ENCODE measurements at regions not wholly inside any gene's neighbourhood (a gene's known extent, or its start where the extent isn't known, plus 50 kb on each side); places are given as distances from the start of the nearest gene placed in this dataset.

GRCh38 chr5:92561411-92561959 lies 1019.5 kb downstream of the NR2F1-AS1 start:
- DNase-seq (no peak), ATAC-seq (no peak)
- Histone ChIP-seq H3K36me3 (no peaks in the 10 kb centered on the region), H3K4me3 (no peak overlapping the region), H3K4me1 (no peaks in the 10 kb centered on the region), H3K27ac (no peak overlapping the region), H3K27me3 (no peaks in the 10 kb centered on the region), H3K9me3 (no peaks in the 10 kb centered on the region)
- no peak for TF ChIP-seq CTCF (IDR thresholded peaks at IDR 0.05)
- no peak for TF ChIP-seq POLR2A (IDR thresholded peaks at IDR 0.05)
- intact Hi-C loops (cut with DNase I) = no loop called here
- 52 to 84% (median 69%) methylated on average over 1 of the region's 1 CpG for WGBS, 4 donors

GRCh38 chr5:92560698-92561401 lies 1020.2 kb downstream of the NR2F1-AS1 start:
- 67 to 76% (median 72%) methylated on average over 4 of the region's 4 CpGs for WGBS, 4 donors
- Histone ChIP-seq H3K27me3 (no peaks in the 10 kb centered on the region), H3K4me1 (no peaks in the 10 kb centered on the region), H3K36me3 (no peaks in the 10 kb centered on the region), H3K9me3 (no peaks in the 10 kb centered on the region), H3K4me3 (no peak overlapping the region), H3K27ac (no peak overlapping the region)
- no peak for DNase-seq
- intact Hi-C loops (cut with DNase I) = no loop called here
- no peak for TF ChIP-seq CTCF (IDR thresholded peaks at IDR 0.05)
- no peak for TF ChIP-seq POLR2A (IDR thresholded peaks at IDR 0.05)
- ATAC-seq = no peak

- WGBS, 4 donors = 47 to 60% (median 54%) methylated on average over 3 of the region's 3 CpGs
- intact Hi-C loops (cut with DNase I) = no loop called here
- Histone ChIP-seq H3K4me3 (no peak overlapping the region), H3K4me1 (no peaks in the 10 kb centered on the region), H3K9me3 (no peaks in the 10 kb centered on the region), H3K27me3 (no peaks in the 10 kb centered on the region), H3K27ac (no peak overlapping the region), H3K36me3 (no peaks in the 10 kb centered on the region)
- TF ChIP-seq POLR2A (IDR thresholded peaks at IDR 0.05) (no peak), CTCF (IDR thresholded peaks at IDR 0.05) (no peak)
- ATAC-seq (no peak), DNase-seq (no peak)
Observed at GRCh38 chr5:92559781-92560180, 1021.2 kb downstream of the NR2F1-AS1 start.

GRCh38 chr5:92559331-92559730 lies 1021.7 kb downstream of the NR2F1-AS1 start:
- Histone ChIP-seq H3K27ac (no peak overlapping the region), H3K36me3 (no peaks in the 10 kb centered on the region), H3K4me1 (no peaks in the 10 kb centered on the region), H3K27me3 (no peaks in the 10 kb centered on the region), H3K9me3 (no peaks in the 10 kb centered on the region), H3K4me3 (no peak overlapping the region)
- no peak for ATAC-seq
- 78 to 89% (median 86%) methylated on average over 4 of the region's 4 CpGs for WGBS, 4 donors
- no peak for DNase-seq
- no peak for TF ChIP-seq CTCF (IDR thresholded peaks at IDR 0.05)
- TF ChIP-seq POLR2A (IDR thresholded peaks at IDR 0.05) = no peak
- intact Hi-C loops (cut with DNase I) = no loop called here

Measured in heart left ventricle (tissue), 16 donors.